ENCODE measurements at regions not wholly inside any gene's neighbourhood (a gene's known extent, or its start where the extent isn't known, plus 50 kb on each side); places are given as distances from the start of the nearest gene placed in this dataset.

DNA sequence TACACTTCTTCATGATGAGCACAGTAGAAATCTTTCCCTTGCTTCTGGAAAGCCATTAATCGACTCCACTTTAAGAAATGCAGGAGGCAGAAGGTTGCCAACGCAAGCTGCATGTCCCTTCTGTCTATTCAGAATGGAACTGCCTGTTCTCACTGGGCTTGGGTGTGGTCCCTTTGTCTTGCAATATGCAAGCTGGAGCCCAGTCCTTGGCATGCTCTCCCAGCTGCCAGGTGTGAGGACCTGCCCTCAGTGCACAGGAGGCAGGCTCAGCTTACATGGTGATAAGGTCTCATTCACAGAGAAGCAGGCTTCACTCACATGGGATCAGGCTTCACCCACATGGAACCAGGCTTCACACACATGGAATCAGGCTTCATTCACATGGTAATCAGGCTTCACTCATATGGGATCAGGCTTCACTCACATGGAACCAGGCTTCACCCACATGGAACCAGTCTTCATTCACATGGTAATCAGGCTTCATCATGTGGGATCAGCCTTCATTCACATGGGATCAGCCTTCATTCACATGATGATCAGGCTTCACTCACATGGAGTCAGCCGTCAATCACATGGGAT is 59.2 kb upstream of the USP47 start:
- Mint-ChIP-seq H3K4me1 (ENCODE audit: low read depth, unreplicated experiment) (peaks cover 1% of the 10 kb centered on the region), H3K9me3 (ENCODE audit: unreplicated experiment) (no peaks in the 10 kb centered on the region), H3K27me3 (ENCODE audit: low read depth, unreplicated experiment) (peaks cover 38% of the 10 kb centered on the region), H3K27ac (ENCODE audit: unreplicated experiment) (no peak overlapping the region), H3K4me3 (ENCODE audit: unreplicated experiment) (no peak overlapping the region), H3K36me3 (ENCODE audit: low read depth, unreplicated experiment) (no peaks in the 10 kb centered on the region)
- H3K79me2 ChIP-seq (ENCODE audit: insufficient read depth, low read length) = no peaks in the 10 kb centered on the region
- no peak overlapping the region for H2AFZ ChIP-seq (ENCODE audit: low read depth, low read length)
- H4K20me1 ChIP-seq (ENCODE audit: insufficient read depth, low read length) = no peaks in the 10 kb centered on the region
- peaks cover 17% of the 10 kb centered on the region for H3K27me3 ChIP-seq (ENCODE audit: insufficient read depth, low read length)
- H3K36me3 ChIP-seq (ENCODE audit: insufficient read depth, low read length) = no peaks in the 10 kb centered on the region
- no peaks in the 10 kb centered on the region for H3K9me3 ChIP-seq (ENCODE audit: insufficient read depth, low read depth, low read length)
- no peak overlapping the region for H3K9ac ChIP-seq (ENCODE audit: low read length)
- TF ChIP-seq EZH2 (IDR thresholded peaks at IDR 0.05; ENCODE audit: insufficient read depth, low read length) = no peak
- TF ChIP-seq, protein P1, sequence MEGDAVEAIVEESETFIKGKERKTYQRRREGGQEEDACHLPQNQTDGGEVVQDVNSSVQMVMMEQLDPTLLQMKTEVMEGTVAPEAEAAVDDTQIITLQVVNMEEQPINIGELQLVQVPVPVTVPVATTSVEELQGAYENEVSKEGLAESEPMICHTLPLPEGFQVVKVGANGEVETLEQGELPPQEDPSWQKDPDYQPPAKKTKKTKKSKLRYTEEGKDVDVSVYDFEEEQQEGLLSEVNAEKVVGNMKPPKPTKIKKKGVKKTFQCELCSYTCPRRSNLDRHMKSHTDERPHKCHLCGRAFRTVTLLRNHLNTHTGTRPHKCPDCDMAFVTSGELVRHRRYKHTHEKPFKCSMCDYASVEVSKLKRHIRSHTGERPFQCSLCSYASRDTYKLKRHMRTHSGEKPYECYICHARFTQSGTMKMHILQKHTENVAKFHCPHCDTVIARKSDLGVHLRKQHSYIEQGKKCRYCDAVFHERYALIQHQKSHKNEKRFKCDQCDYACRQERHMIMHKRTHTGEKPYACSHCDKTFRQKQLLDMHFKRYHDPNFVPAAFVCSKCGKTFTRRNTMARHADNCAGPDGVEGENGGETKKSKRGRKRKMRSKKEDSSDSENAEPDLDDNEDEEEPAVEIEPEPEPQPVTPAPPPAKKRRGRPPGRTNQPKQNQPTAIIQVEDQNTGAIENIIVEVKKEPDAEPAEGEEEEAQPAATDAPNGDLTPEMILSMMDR (IDR thresholded peaks at IDR 0.05; ENCODE audit: insufficient read depth, low read depth, low read length) = no peak
- H3K27ac ChIP-seq (ENCODE audit: low read depth, low read length) = no peak overlapping the region
- FAIRE-seq (no peak), DNase-seq (ENCODE audit: low read depth) (no peak)
- no peaks in the 10 kb centered on the region for H3K4me1 ChIP-seq (ENCODE audit: insufficient read depth, low read length)
- no peak overlapping the region for H3K4me3 ChIP-seq (ENCODE audit: insufficient read depth, low read depth, low read length)
- H3K4me2 ChIP-seq (ENCODE audit: low read length) = no peak overlapping the region

DNA sequence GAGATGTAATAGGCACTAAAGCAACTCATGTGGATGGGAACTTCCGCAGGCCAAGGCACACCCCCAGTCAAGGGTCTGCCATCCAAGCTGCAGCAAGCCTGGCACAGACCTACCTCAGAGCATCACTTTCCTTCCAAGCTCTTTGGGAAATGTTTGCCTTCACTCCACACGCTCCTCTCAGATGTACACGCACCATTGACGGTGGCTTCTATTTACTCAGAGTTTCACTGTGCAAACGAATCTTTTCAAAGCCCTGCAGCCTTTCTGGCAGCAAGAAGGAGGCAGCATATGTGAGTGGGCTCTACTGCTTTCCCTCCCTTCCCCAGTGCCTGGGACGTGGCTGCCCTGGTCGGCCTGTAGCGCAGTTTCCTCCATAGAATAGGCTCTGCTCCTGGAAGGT is 60.9 kb upstream of the USP47 start:
- H3K27me3 ChIP-seq (ENCODE audit: insufficient read depth, low read length) = peaks cover 31% of the 10 kb centered on the region
- no peaks in the 10 kb centered on the region for H3K9me3 Mint-ChIP-seq (ENCODE audit: unreplicated experiment)

DNA sequence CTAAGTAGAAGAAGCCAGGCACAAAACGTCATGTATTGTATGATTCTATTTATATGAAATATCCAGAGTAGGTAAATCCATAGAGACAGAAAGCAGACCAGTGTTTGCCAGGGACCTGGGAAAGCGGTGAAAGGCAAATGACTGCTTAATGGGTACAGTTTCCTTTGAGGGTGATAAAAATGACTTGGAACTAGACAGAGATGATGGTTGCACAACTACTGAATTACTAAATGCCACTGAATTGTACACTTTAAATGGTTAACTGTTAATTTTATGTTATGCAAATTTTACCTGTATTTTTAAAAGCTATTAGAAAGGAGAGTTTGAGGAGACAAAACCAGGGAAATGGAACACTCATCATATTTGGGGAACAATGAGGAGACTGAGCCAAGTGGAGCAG is 61.8 kb upstream of the USP47 start:
- H3K79me2 ChIP-seq (ENCODE audit: insufficient read depth, low read length) = no peaks in the 10 kb centered on the region
- FAIRE-seq (no peak), DNase-seq (ENCODE audit: low read depth) (no peak)
- no peak overlapping the region for H2AFZ ChIP-seq (ENCODE audit: low read depth, low read length)
- Mint-ChIP-seq H3K4me3 (ENCODE audit: unreplicated experiment) (no peak overlapping the region), H3K4me1 (ENCODE audit: low read depth, unreplicated experiment) (peaks cover 1% of the 10 kb centered on the region), H3K27me3 (ENCODE audit: low read depth, unreplicated experiment) (peaks cover 59% of the 10 kb centered on the region), H3K27ac (ENCODE audit: unreplicated experiment) (no peak overlapping the region), H3K36me3 (ENCODE audit: low read depth, unreplicated experiment) (no peaks in the 10 kb centered on the region), H3K9me3 (ENCODE audit: unreplicated experiment) (no peaks in the 10 kb centered on the region)
- no peaks in the 10 kb centered on the region for H3K9me3 ChIP-seq (ENCODE audit: insufficient read depth, low read depth, low read length)
- no peaks in the 10 kb centered on the region for H4K20me1 ChIP-seq (ENCODE audit: insufficient read depth, low read length)
- no peak overlapping the region for H3K4me2 ChIP-seq (ENCODE audit: low read length)
- H3K36me3 ChIP-seq (ENCODE audit: insufficient read depth, low read length) = no peaks in the 10 kb centered on the region
- H3K27ac ChIP-seq (ENCODE audit: low read depth, low read length) = no peak overlapping the region
- no peaks in the 10 kb centered on the region for H3K4me1 ChIP-seq (ENCODE audit: insufficient read depth, low read length)
- H3K9ac ChIP-seq (ENCODE audit: low read length) = no peak overlapping the region
- H3K27me3 ChIP-seq (ENCODE audit: insufficient read depth, low read length) = peaks cover 40% of the 10 kb centered on the region
- TF ChIP-seq, protein P1 (IDR thresholded peaks at IDR 0.05; ENCODE audit: insufficient read depth, low read depth, low read length) = no peak
- TF ChIP-seq EZH2 (IDR thresholded peaks at IDR 0.05; ENCODE audit: insufficient read depth, low read length) = no peak
- H3K4me3 ChIP-seq (ENCODE audit: insufficient read depth, low read depth, low read length) = no peak overlapping the region

More for the DNA sequence above, 60.9 kb upstream of the USP47 start:
- no peak overlapping the region for H3K9ac ChIP-seq (ENCODE audit: low read length)
- FAIRE-seq (no peak), DNase-seq (ENCODE audit: low read depth) (no peak)
- H2AFZ ChIP-seq (ENCODE audit: low read depth, low read length) = no peak overlapping the region
- no peak overlapping the region for H3K4me3 ChIP-seq (ENCODE audit: insufficient read depth, low read depth, low read length)
- no peaks in the 10 kb centered on the region for H3K4me1 ChIP-seq (ENCODE audit: insufficient read depth, low read length)
- Mint-ChIP-seq H3K27me3 (ENCODE audit: low read depth, unreplicated experiment) (peaks cover 50% of the 10 kb centered on the region), H3K4me3 (ENCODE audit: unreplicated experiment) (no peak overlapping the region), H3K27ac (ENCODE audit: unreplicated experiment) (no peak overlapping the region), H3K36me3 (ENCODE audit: low read depth, unreplicated experiment) (no peaks in the 10 kb centered on the region), H3K4me1 (ENCODE audit: low read depth, unreplicated experiment) (peaks cover 1% of the 10 kb centered on the region)
- no peaks in the 10 kb centered on the region for H4K20me1 ChIP-seq (ENCODE audit: insufficient read depth, low read length)
- no peaks in the 10 kb centered on the region for H3K79me2 ChIP-seq (ENCODE audit: insufficient read depth, low read length)
- no peak for TF ChIP-seq EZH2 (IDR thresholded peaks at IDR 0.05; ENCODE audit: insufficient read depth, low read length)
- TF ChIP-seq, protein P1 (IDR thresholded peaks at IDR 0.05; ENCODE audit: insufficient read depth, low read depth, low read length) = no peak
- H3K36me3 ChIP-seq (ENCODE audit: insufficient read depth, low read length) = no peaks in the 10 kb centered on the region
- no peak overlapping the region for H3K27ac ChIP-seq (ENCODE audit: low read depth, low read length)
- no peaks in the 10 kb centered on the region for H3K9me3 ChIP-seq (ENCODE audit: insufficient read depth, low read depth, low read length)
- no peak overlapping the region for H3K4me2 ChIP-seq (ENCODE audit: low read length)
